Panc1 (cell line): ENCODE measurements at regions not wholly inside any gene's neighbourhood (a gene's known extent, or its start where the extent isn't known, plus 50 kb on each side); places are given as distances from the start of the nearest gene placed in this dataset.

Experiments used
- POLR2AphosphoS5 ChIP-seq: IDR thresholded peaks from 2 replicates; pipeline ENCODE4 v1.6.1; 2012; ENCODE audit warnings: mild to moderate bottlenecking, low read depth, low read length, moderate library complexity
- SIN3A ChIP-seq: IDR thresholded peaks from 2 replicates; pipeline ENCODE4 v1.6.1; 2012; ENCODE audit warnings: low read depth, mild to moderate bottlenecking, low read length, moderate library complexity, borderline replicate concordance; ENCODE audit not compliant: insufficient read depth
- TF ChIP-seq, protein P1 (sequence below): fragments of 450-650 bp; IDR thresholded peaks from 2 replicates; pipeline ENCODE4 v1.5.1; 2017; ENCODE audit warnings: mild to moderate bottlenecking
- TF ChIP-seq, protein P2 (sequence below), 2 experiments: IDR thresholded peaks; 2 replicates each; pipeline ENCODE4 v1.6.1; 2011 to 2012; ENCODE audit warnings: low read depth in 2 of 2, control low read depth in 1 of 2, low read length in 1 of 2, mild to moderate bottlenecking in 1 of 2, moderate library complexity in 1 of 2; ENCODE audit not compliant: insufficient read depth in 1 of 2

GRCh38 chr2:33707312-33707711 is 108.2 kb upstream of the FAM98A start:
- no peak for TF ChIP-seq POLR2AphosphoS5
- TF ChIP-seq, protein P1, sequence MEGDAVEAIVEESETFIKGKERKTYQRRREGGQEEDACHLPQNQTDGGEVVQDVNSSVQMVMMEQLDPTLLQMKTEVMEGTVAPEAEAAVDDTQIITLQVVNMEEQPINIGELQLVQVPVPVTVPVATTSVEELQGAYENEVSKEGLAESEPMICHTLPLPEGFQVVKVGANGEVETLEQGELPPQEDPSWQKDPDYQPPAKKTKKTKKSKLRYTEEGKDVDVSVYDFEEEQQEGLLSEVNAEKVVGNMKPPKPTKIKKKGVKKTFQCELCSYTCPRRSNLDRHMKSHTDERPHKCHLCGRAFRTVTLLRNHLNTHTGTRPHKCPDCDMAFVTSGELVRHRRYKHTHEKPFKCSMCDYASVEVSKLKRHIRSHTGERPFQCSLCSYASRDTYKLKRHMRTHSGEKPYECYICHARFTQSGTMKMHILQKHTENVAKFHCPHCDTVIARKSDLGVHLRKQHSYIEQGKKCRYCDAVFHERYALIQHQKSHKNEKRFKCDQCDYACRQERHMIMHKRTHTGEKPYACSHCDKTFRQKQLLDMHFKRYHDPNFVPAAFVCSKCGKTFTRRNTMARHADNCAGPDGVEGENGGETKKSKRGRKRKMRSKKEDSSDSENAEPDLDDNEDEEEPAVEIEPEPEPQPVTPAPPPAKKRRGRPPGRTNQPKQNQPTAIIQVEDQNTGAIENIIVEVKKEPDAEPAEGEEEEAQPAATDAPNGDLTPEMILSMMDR: 0 out of 2 replicates have a peak, but pooled peaks have one; percentile 1
- TF ChIP-seq, protein P2, sequence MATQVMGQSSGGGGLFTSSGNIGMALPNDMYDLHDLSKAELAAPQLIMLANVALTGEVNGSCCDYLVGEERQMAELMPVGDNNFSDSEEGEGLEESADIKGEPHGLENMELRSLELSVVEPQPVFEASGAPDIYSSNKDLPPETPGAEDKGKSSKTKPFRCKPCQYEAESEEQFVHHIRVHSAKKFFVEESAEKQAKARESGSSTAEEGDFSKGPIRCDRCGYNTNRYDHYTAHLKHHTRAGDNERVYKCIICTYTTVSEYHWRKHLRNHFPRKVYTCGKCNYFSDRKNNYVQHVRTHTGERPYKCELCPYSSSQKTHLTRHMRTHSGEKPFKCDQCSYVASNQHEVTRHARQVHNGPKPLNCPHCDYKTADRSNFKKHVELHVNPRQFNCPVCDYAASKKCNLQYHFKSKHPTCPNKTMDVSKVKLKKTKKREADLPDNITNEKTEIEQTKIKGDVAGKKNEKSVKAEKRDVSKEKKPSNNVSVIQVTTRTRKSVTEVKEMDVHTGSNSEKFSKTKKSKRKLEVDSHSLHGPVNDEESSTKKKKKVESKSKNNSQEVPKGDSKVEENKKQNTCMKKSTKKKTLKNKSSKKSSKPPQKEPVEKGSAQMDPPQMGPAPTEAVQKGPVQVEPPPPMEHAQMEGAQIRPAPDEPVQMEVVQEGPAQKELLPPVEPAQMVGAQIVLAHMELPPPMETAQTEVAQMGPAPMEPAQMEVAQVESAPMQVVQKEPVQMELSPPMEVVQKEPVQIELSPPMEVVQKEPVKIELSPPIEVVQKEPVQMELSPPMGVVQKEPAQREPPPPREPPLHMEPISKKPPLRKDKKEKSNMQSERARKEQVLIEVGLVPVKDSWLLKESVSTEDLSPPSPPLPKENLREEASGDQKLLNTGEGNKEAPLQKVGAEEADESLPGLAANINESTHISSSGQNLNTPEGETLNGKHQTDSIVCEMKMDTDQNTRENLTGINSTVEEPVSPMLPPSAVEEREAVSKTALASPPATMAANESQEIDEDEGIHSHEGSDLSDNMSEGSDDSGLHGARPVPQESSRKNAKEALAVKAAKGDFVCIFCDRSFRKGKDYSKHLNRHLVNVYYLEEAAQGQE (IDR thresholded peaks at IDR 0.05; ENCODE audit: insufficient read depth in 1 of 2, low read depth in 2 of 2, low read length in 1 of 2): no peak
- no peak for TF ChIP-seq SIN3A
